Muscle of leg (tissue), 3 donors: ENCODE measurements at regions not wholly inside any gene's neighbourhood (a gene's known extent, or its start where the extent isn't known, plus 50 kb on each side); places are given as distances from the start of the nearest gene placed in this dataset.
A peak's percentile ranks its signal among the peaks of the same experiment; 100 is the strongest.

Experiments used
- DNase-seq: peaks from one replicate; pipeline ENCODE4 v3.0.0; 2013
- H3K27ac ChIP-seq: one replicate; pipeline ENCODE4 v1.5.1; 2013; ENCODE audit warnings: mild to moderate bottlenecking, low read length, control low read depth
- H3K27me3 ChIP-seq: one replicate; pipeline ENCODE4 v1.6.1; 2013; ENCODE audit warnings: low read length; ENCODE audit not compliant: control insufficient read depth, insufficient read depth
- H3K36me3 ChIP-seq: one replicate; pipeline ENCODE4 v1.6.1; 2013; ENCODE audit warnings: low read length; ENCODE audit not compliant: control insufficient read depth, insufficient read depth
- H3K4me1 ChIP-seq: one replicate; pipeline ENCODE4 v1.6.1; 2013; ENCODE audit warnings: low read length; ENCODE audit not compliant: control insufficient read depth, insufficient read depth
- H3K4me3 ChIP-seq: one replicate; pipeline ENCODE4 v1.5.1; 2013; ENCODE audit warnings: low read length, control low read depth
- H3K9me3 ChIP-seq: replicated peaks from 2 replicates; pipeline ENCODE4 v1.6.1; 2013; ENCODE audit warnings: low read depth, low read length; ENCODE audit not compliant: control insufficient read depth
- WGBS: methylation state at CpG from one replicate; pipeline ENCODE4 v1.1.5; 2013; ENCODE audit warnings: missing lambda C conversion rate; ENCODE audit not compliant: insufficient coverage; 5-methylcytosine and 5-hydroxymethylcytosine counted together

- Histone ChIP-seq H3K27me3 (no peaks in the 10 kb centered on the region), H3K9me3 (no peaks in the 10 kb centered on the region), H3K36me3 (no peaks in the 10 kb centered on the region), H3K4me1 (peaks cover 18% of the 10 kb centered on the region), H3K27ac (no peak overlapping the region), H3K4me3 (no peak overlapping the region)
- no peak for DNase-seq
- WGBS = 76% methylated on average over 4 of the region's 10 CpGs
These were observed 85.6 kb downstream of the C5orf15 start for GRCh38 chr5:133882846-133883245.

- Histone ChIP-seq H3K27me3 (no peaks in the 10 kb centered on the region), H3K4me1 (peaks cover 22% of the 10 kb centered on the region), H3K27ac (no peak overlapping the region), H3K4me3 (no peak overlapping the region), H3K36me3 (no peaks in the 10 kb centered on the region), H3K9me3 (no peaks in the 10 kb centered on the region)
- DNase-seq = no peak
- 100% methylated on average over 1 of the region's 6 CpGs for WGBS
These were observed 86.1 kb downstream of the C5orf15 start for GRCh38 chr5:133882389-133882695.

- Histone ChIP-seq H3K9me3 (no peaks in the 10 kb centered on the region), H3K27ac (no peak overlapping the region), H3K36me3 (no peaks in the 10 kb centered on the region), H3K4me3 (no peak overlapping the region), H3K27me3 (no peaks in the 10 kb centered on the region), H3K4me1 (peaks cover 26% of the 10 kb centered on the region)
- WGBS = 65% methylated on average over 5 of the region's 15 CpGs
- no peak for DNase-seq
These were observed 86.6 kb downstream of the C5orf15 start for GRCh38 chr5:133881576-133882388.

GRCh38 chr5:133878236-133878555 is 90.2 kb downstream of the C5orf15 start:
- Histone ChIP-seq H3K27ac (no peak overlapping the region), H3K36me3 (no peaks in the 10 kb centered on the region), H3K27me3 (no peaks in the 10 kb centered on the region), H3K4me3 (no peak overlapping the region), H3K4me1 (peaks cover 13% of the 10 kb centered on the region), H3K9me3 (no peaks in the 10 kb centered on the region)
- 100% methylated on average over 1 of the region's 2 CpGs for WGBS
- peak; percentile 15 for DNase-seq

- 68% methylated on average over 3 of the region's 10 CpGs for WGBS
- no peak for DNase-seq
These were observed 90.8 kb downstream of the C5orf15 start for GRCh38 chr5:133877351-133878235.

GRCh38 chr5:133876266-133876665 is 92.2 kb downstream of the C5orf15 start:
- no peak overlapping the region for H3K4me3 ChIP-seq
- WGBS = 90% methylated on average over 1 of the region's 3 CpGs
- H3K27me3 ChIP-seq = peaks cover 2% of the 10 kb centered on the region
- no peaks in the 10 kb centered on the region for H3K36me3 ChIP-seq
- H3K4me1 ChIP-seq = peaks cover 13% of the 10 kb centered on the region
- no peak overlapping the region for H3K27ac ChIP-seq
- DNase-seq = no peak
- no peaks in the 10 kb centered on the region for H3K9me3 ChIP-seq

More at GRCh38 chr5:133877351-133878235, 90.8 kb downstream of the C5orf15 start:
- no peak overlapping the region for H3K4me3 ChIP-seq
- H3K27me3 ChIP-seq = peaks cover 1% of the 10 kb centered on the region
- H3K36me3 ChIP-seq = no peaks in the 10 kb centered on the region
- H3K4me1 ChIP-seq = peaks cover 13% of the 10 kb centered on the region
- no peak overlapping the region for H3K27ac ChIP-seq
- no peaks in the 10 kb centered on the region for H3K9me3 ChIP-seq

- no peaks in the 10 kb centered on the region for H3K9me3 ChIP-seq
- DNase-seq = no peak
- H3K27me3 ChIP-seq = peaks cover 2% of the 10 kb centered on the region
- no peaks in the 10 kb centered on the region for H3K36me3 ChIP-seq
- H3K4me1 ChIP-seq = peaks cover 13% of the 10 kb centered on the region
- no peak overlapping the region for H3K27ac ChIP-seq
- no peak overlapping the region for H3K4me3 ChIP-seq
- no CpG with 5 or more reads among the region's 1 CpG for WGBS
These were observed 93.2 kb downstream of the C5orf15 start for GRCh38 chr5:133875179-133875578.

GRCh38 chr5:133873449-133873848 is 95.0 kb downstream of the C5orf15 start:
- Histone ChIP-seq H3K4me3 (no peak overlapping the region), H3K36me3 (no peaks in the 10 kb centered on the region), H3K27ac (no peak overlapping the region), H3K4me1 (peaks cover 21% of the 10 kb centered on the region), H3K27me3 (peaks cover 2% of the 10 kb centered on the region), H3K9me3 (no peaks in the 10 kb centered on the region)
- WGBS = 10% methylated on average over 1 of the region's 2 CpGs
- no peak for DNase-seq

- Histone ChIP-seq H3K36me3 (no peaks in the 10 kb centered on the region), H3K4me3 (no peak overlapping the region), H3K27me3 (peaks cover 2% of the 10 kb centered on the region), H3K27ac (no peak overlapping the region), H3K9me3 (no peaks in the 10 kb centered on the region), H3K4me1 (peaks cover 8% of the 10 kb centered on the region)
- DNase-seq = peak; percentile 22
These were observed 97.8 kb downstream of the C5orf15 start for GRCh38 chr5:133870661-133871060.

- Histone ChIP-seq H3K4me1 (peaks cover 16% of the 10 kb centered on the region), H3K27me3 (peaks cover 2% of the 10 kb centered on the region), H3K4me3 (no peak overlapping the region), H3K9me3 (no peaks in the 10 kb centered on the region), H3K36me3 (no peaks in the 10 kb centered on the region), H3K27ac (no peak overlapping the region)
- 30% methylated on average over 7 of the region's 13 CpGs for WGBS
- peak; percentile 35 for DNase-seq
These were observed 98.7 kb downstream of the C5orf15 start for GRCh38 chr5:133869519-133870335.
